ENCODE measurements at regions not wholly inside any gene's neighbourhood (a gene's known extent, or its start where the extent isn't known, plus 50 kb on each side); places are given as distances from the start of the nearest gene placed in this dataset.

- Histone ChIP-seq H3K4ac (replicated peaks; ENCODE audit: insufficient read length, low read depth, low read length) (no peak overlapping the region), H4K91ac (replicated peaks; ENCODE audit: insufficient read length, low read length) (no peak overlapping the region), H3K9me3 (ENCODE audit: insufficient read depth in 2 of 2, low read depth in 1 of 2, low read length in 1 of 2) (no peaks in the 10 kb centered on the region), H3K56ac (replicated peaks; ENCODE audit: insufficient read length, low read depth, low read length) (no peak overlapping the region), H3K79me2 (ENCODE audit: control insufficient read depth in 1 of 2, insufficient read depth in 2 of 2, low read length in 2 of 2) (no peaks in the 10 kb centered on the region), H3K14ac (ENCODE audit: insufficient read length) (no peak overlapping the region), H3K27ac (ENCODE audit: low read depth, low read length) (no peak overlapping the region), H3K4me3 (ENCODE audit: extremely low read depth in 1 of 4, insufficient read depth in 2 of 4, low read depth in 3 of 4, low read length in 4 of 4) (no peak overlapping the region), H2BK120ac (replicated peaks; ENCODE audit: low read depth, low read length) (no peak overlapping the region), H3K27me3 (replicated peaks in 1 of 4; ENCODE audit: control insufficient read depth in 3 of 4, extremely low read depth in 1 of 4, insufficient read depth in 3 of 4, low read length in 3 of 4) (no peaks in the 10 kb centered on the region), H4K20me1 (replicated peaks in 1 of 2; ENCODE audit: control insufficient read depth in 1 of 2, insufficient read depth in 2 of 2, low read length in 2 of 2) (no peaks in the 10 kb centered on the region), H3K79me1 (ENCODE audit: low read depth, low read length) (no peaks in the 10 kb centered on the region), H3K36me3 (ENCODE audit: control insufficient read depth in 2 of 4, insufficient read depth in 4 of 4, low read length in 3 of 4) (no peaks in the 10 kb centered on the region), H3K9ac (replicated peaks in 1 of 4; ENCODE audit: extremely low read depth in 1 of 4, low read depth in 3 of 4, low read length in 3 of 4) (no peak overlapping the region), H2BK15ac (ENCODE audit: low read length) (no peak overlapping the region), H3K23me2 (ENCODE audit: low read depth, low read length) (no peaks in the 10 kb centered on the region), H3K18ac (ENCODE audit: extremely low read depth, low read length) (no peak overlapping the region), H3K4me1 (replicated peaks in 1 of 4; ENCODE audit: control insufficient read depth in 3 of 4, insufficient read depth in 4 of 4, low read length in 3 of 4) (no peaks in the 10 kb centered on the region), H2BK12ac (ENCODE audit: low read depth, low read length) (no peak overlapping the region), H4K8ac (ENCODE audit: extremely low read depth, insufficient read depth, low read length) (no peak overlapping the region), H2BK20ac (ENCODE audit: low read length) (no peak overlapping the region), H2AK5ac (ENCODE audit: low read depth, low read length) (no peak overlapping the region), H3K4me2 (ENCODE audit: insufficient read depth in 1 of 2, low read depth in 2 of 2, low read length in 2 of 2) (no peak overlapping the region), H2AFZ (ENCODE audit: low read length) (no peak overlapping the region), H4K5ac (ENCODE audit: insufficient read length, low read depth, low read length) (no peak overlapping the region), H2BK5ac (ENCODE audit: low read depth, low read length) (no peak overlapping the region), H3K23ac (ENCODE audit: insufficient read length) (no peak overlapping the region)
- TF ChIP-seq CTBP2 (IDR thresholded peaks at IDR 0.05; ENCODE audit: borderline replicate concordance, insufficient read depth, insufficient read length, low read length) (no peak), CHD1 (IDR thresholded peaks at IDR 0.05; ENCODE audit: low read depth, low read length) (no peak), CEBPB (IDR thresholded peaks at IDR 0.05; ENCODE audit: low read depth, low read length) (no peak), SIRT6 (IDR thresholded peaks at IDR 0.05; ENCODE audit: low read length) (no peak), TCF12 (IDR thresholded peaks at IDR 0.05; ENCODE audit: low read depth, low read length) (no peak), GTF2F1 (IDR thresholded peaks at IDR 0.05; ENCODE audit: borderline replicate concordance, low read depth, low read length) (no peak), EP300 (IDR thresholded peaks at IDR 0.05; ENCODE audit: borderline replicate concordance in 1 of 2, low read depth in 2 of 2, low read length in 2 of 2) (no peak), BCL11A (IDR thresholded peaks at IDR 0.05; ENCODE audit: low read depth in 2 of 2, low read length in 2 of 2) (no peak), KDM4A (IDR thresholded peaks at IDR 0.05; ENCODE audit: low read depth, low read length, severe bottlenecking) (no peak)
- TF ChIP-seq, protein P1, sequence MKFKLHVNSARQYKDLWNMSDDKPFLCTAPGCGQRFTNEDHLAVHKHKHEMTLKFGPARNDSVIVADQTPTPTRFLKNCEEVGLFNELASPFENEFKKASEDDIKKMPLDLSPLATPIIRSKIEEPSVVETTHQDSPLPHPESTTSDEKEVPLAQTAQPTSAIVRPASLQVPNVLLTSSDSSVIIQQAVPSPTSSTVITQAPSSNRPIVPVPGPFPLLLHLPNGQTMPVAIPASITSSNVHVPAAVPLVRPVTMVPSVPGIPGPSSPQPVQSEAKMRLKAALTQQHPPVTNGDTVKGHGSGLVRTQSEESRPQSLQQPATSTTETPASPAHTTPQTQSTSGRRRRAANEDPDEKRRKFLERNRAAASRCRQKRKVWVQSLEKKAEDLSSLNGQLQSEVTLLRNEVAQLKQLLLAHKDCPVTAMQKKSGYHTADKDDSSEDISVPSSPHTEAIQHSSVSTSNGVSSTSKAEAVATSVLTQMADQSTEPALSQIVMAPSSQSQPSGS (IDR thresholded peaks at IDR 0.05; ENCODE audit: low read length), result no peak
- WGBS, 2 experiments (ENCODE audit: extremely low coverage in 1 of 2, insufficient coverage in 1 of 2, insufficient read length in 1 of 2, insufficient replicate concordance in 2 of 2, low coverage in 1 of 2, low lambda C conversion rate in 2 of 2, missing lambda C conversion rate in 1 of 2), result 98% methylated on average over 5 of the region's 5 CpGs; no CpG with 5 or more reads in 1 of the 2 experiments
- no peak for FAIRE-seq
- CTCF ChIA-PET (ENCODE audit: partially characterized antibody), result interaction anchor here (1.2 to 1.4 kb wide), 2 partner anchors 11 to 17 kb away, joined by 5 to 8 read pairs; no protein-coding TSS in a partner anchor
- POLR2A ChIA-PET (ENCODE audit: partially characterized antibody), result no interaction called here
- no peak for DNase-seq (ENCODE audit: low read depth in 1 of 2, low spot score in 2 of 2)
These were observed 217.0 kb upstream of the IPO5 start for GRCh38 chr13:97736436-97736835.
